ENCODE measurements at regions not wholly inside any gene's neighbourhood (a gene's known extent, or its start where the extent isn't known, plus 50 kb on each side); places are given as distances from the start of the nearest gene placed in this dataset.

GRCh38 chr6:967701-968100 lies 274.8 kb upstream of the EXOC2 start:
- H3K4me1 ChIP-seq (ENCODE audit: control insufficient read depth, insufficient read depth, low read length, unreplicated experiment): no peaks in the 10 kb centered on the region
- H3K79me2 ChIP-seq (ENCODE audit: control insufficient read depth, insufficient read depth, low read length, unreplicated experiment): no peaks in the 10 kb centered on the region
- no peaks in the 10 kb centered on the region for H3K27me3 ChIP-seq (ENCODE audit: insufficient read depth, low read length)
- no peak overlapping the region for H3K27ac ChIP-seq (ENCODE audit: low read depth, low read length)
- no peak overlapping the region for H2AFZ ChIP-seq (ENCODE audit: low read length, unreplicated experiment)
- no peak overlapping the region for H3K4me3 ChIP-seq (ENCODE audit: low read depth, low read length)
- no peaks in the 10 kb centered on the region for H3K36me3 ChIP-seq (ENCODE audit: insufficient read depth, low read length)

GRCh38 chr6:965343-965742 lies 272.4 kb upstream of the EXOC2 start:
- Histone ChIP-seq H3K27me3 (ENCODE audit: insufficient read depth, low read length) (no peaks in the 10 kb centered on the region), H3K36me3 (ENCODE audit: insufficient read depth, low read length) (no peaks in the 10 kb centered on the region), H3K27ac (ENCODE audit: low read depth, low read length) (no peak overlapping the region), H3K4me3 (ENCODE audit: low read depth, low read length) (no peak overlapping the region), H2AFZ (ENCODE audit: low read length, unreplicated experiment) (no peak overlapping the region), H3K79me2 (ENCODE audit: control insufficient read depth, insufficient read depth, low read length, unreplicated experiment) (no peaks in the 10 kb centered on the region), H3K4me1 (ENCODE audit: control insufficient read depth, insufficient read depth, low read length, unreplicated experiment) (no peaks in the 10 kb centered on the region)

GRCh38 chr6:963456-963855 lies 270.5 kb upstream of the EXOC2 start:
- no peaks in the 10 kb centered on the region for H3K4me1 ChIP-seq (ENCODE audit: control insufficient read depth, insufficient read depth, low read length, unreplicated experiment)
- no peaks in the 10 kb centered on the region for H3K27me3 ChIP-seq (ENCODE audit: insufficient read depth, low read length)
- H3K4me3 ChIP-seq (ENCODE audit: low read depth, low read length): no peak overlapping the region

GRCh38 chr6:961407-961960 lies 268.5 kb upstream of the EXOC2 start:
- no peaks in the 10 kb centered on the region for H3K36me3 ChIP-seq (ENCODE audit: insufficient read depth, low read length)
- H3K27ac ChIP-seq (ENCODE audit: low read depth, low read length): no peak overlapping the region
- no peak overlapping the region for H3K4me3 ChIP-seq (ENCODE audit: low read depth, low read length)
- H2AFZ ChIP-seq (ENCODE audit: low read length, unreplicated experiment): no peak overlapping the region
- no peaks in the 10 kb centered on the region for H3K27me3 ChIP-seq (ENCODE audit: insufficient read depth, low read length)
- H3K79me2 ChIP-seq (ENCODE audit: control insufficient read depth, insufficient read depth, low read length, unreplicated experiment): no peaks in the 10 kb centered on the region
- H3K4me1 ChIP-seq (ENCODE audit: control insufficient read depth, insufficient read depth, low read length, unreplicated experiment): no peaks in the 10 kb centered on the region

More at GRCh38 chr6:963456-963855, 270.5 kb upstream of the EXOC2 start:
- H3K79me2 ChIP-seq (ENCODE audit: control insufficient read depth, insufficient read depth, low read length, unreplicated experiment): no peaks in the 10 kb centered on the region
- H3K27ac ChIP-seq (ENCODE audit: low read depth, low read length): no peak overlapping the region
- no peak overlapping the region for H2AFZ ChIP-seq (ENCODE audit: low read length, unreplicated experiment)
- H3K36me3 ChIP-seq (ENCODE audit: insufficient read depth, low read length): no peaks in the 10 kb centered on the region

- Histone ChIP-seq H3K4me1 (ENCODE audit: control insufficient read depth, insufficient read depth, low read length, unreplicated experiment) (no peaks in the 10 kb centered on the region), H3K36me3 (ENCODE audit: insufficient read depth, low read length) (no peaks in the 10 kb centered on the region), H3K79me2 (ENCODE audit: control insufficient read depth, insufficient read depth, low read length, unreplicated experiment) (no peaks in the 10 kb centered on the region), H3K27me3 (ENCODE audit: insufficient read depth, low read length) (no peaks in the 10 kb centered on the region), H3K4me3 (ENCODE audit: low read depth, low read length) (no peak overlapping the region), H3K27ac (ENCODE audit: low read depth, low read length) (no peak overlapping the region), H2AFZ (ENCODE audit: low read length, unreplicated experiment) (no peak overlapping the region)
Measured at GRCh38 chr6:960356-960755, 267.4 kb upstream of the EXOC2 start.

GRCh38 chr6:958488-958887 lies 265.5 kb upstream of the EXOC2 start:
- Histone ChIP-seq H3K27ac (ENCODE audit: low read depth, low read length) (no peak overlapping the region), H3K36me3 (ENCODE audit: insufficient read depth, low read length) (no peaks in the 10 kb centered on the region), H3K27me3 (ENCODE audit: insufficient read depth, low read length) (no peaks in the 10 kb centered on the region), H3K4me3 (ENCODE audit: low read depth, low read length) (no peak overlapping the region), H3K4me1 (ENCODE audit: control insufficient read depth, insufficient read depth, low read length, unreplicated experiment) (no peaks in the 10 kb centered on the region), H3K79me2 (ENCODE audit: control insufficient read depth, insufficient read depth, low read length, unreplicated experiment) (no peaks in the 10 kb centered on the region), H2AFZ (ENCODE audit: low read length, unreplicated experiment) (no peak overlapping the region)

- no peak overlapping the region for H3K4me3 ChIP-seq (ENCODE audit: low read depth, low read length)
- H3K4me1 ChIP-seq (ENCODE audit: control insufficient read depth, insufficient read depth, low read length, unreplicated experiment): no peaks in the 10 kb centered on the region
- H3K27me3 ChIP-seq (ENCODE audit: insufficient read depth, low read length): no peaks in the 10 kb centered on the region
- no peak overlapping the region for H2AFZ ChIP-seq (ENCODE audit: low read length, unreplicated experiment)
- H3K27ac ChIP-seq (ENCODE audit: low read depth, low read length): no peak overlapping the region
- H3K36me3 ChIP-seq (ENCODE audit: insufficient read depth, low read length): no peaks in the 10 kb centered on the region
- H3K79me2 ChIP-seq (ENCODE audit: control insufficient read depth, insufficient read depth, low read length, unreplicated experiment): no peaks in the 10 kb centered on the region
Measured at GRCh38 chr6:951399-952181, 258.7 kb upstream of the EXOC2 start.

- Histone ChIP-seq H3K79me2 (ENCODE audit: control insufficient read depth, insufficient read depth, low read length, unreplicated experiment) (no peaks in the 10 kb centered on the region), H2AFZ (ENCODE audit: low read length, unreplicated experiment) (no peak overlapping the region), H3K36me3 (ENCODE audit: insufficient read depth, low read length) (no peaks in the 10 kb centered on the region), H3K27me3 (ENCODE audit: insufficient read depth, low read length) (no peaks in the 10 kb centered on the region), H3K4me3 (ENCODE audit: low read depth, low read length) (no peak overlapping the region), H3K4me1 (ENCODE audit: control insufficient read depth, insufficient read depth, low read length, unreplicated experiment) (no peaks in the 10 kb centered on the region), H3K27ac (ENCODE audit: low read depth, low read length) (no peak overlapping the region)
Measured at GRCh38 chr6:947235-947934, 254.4 kb upstream of the EXOC2 start.

- Histone ChIP-seq H3K27ac (ENCODE audit: low read depth, low read length) (no peak overlapping the region), H3K36me3 (ENCODE audit: insufficient read depth, low read length) (no peaks in the 10 kb centered on the region), H3K4me3 (ENCODE audit: low read depth, low read length) (no peak overlapping the region), H2AFZ (ENCODE audit: low read length, unreplicated experiment) (no peak overlapping the region), H3K27me3 (ENCODE audit: insufficient read depth, low read length) (no peaks in the 10 kb centered on the region), H3K79me2 (ENCODE audit: control insufficient read depth, insufficient read depth, low read length, unreplicated experiment) (no peaks in the 10 kb centered on the region), H3K4me1 (ENCODE audit: control insufficient read depth, insufficient read depth, low read length, unreplicated experiment) (no peaks in the 10 kb centered on the region)
Measured at GRCh38 chr6:946546-946945, 253.6 kb upstream of the EXOC2 start.

- Histone ChIP-seq H3K36me3 (ENCODE audit: insufficient read depth, low read length) (no peaks in the 10 kb centered on the region), H3K79me2 (ENCODE audit: control insufficient read depth, insufficient read depth, low read length, unreplicated experiment) (no peaks in the 10 kb centered on the region), H3K4me1 (ENCODE audit: control insufficient read depth, insufficient read depth, low read length, unreplicated experiment) (no peaks in the 10 kb centered on the region), H3K4me3 (ENCODE audit: low read depth, low read length) (no peak overlapping the region), H3K27ac (ENCODE audit: low read depth, low read length) (no peak overlapping the region), H2AFZ (ENCODE audit: low read length, unreplicated experiment) (no peak overlapping the region), H3K27me3 (ENCODE audit: insufficient read depth, low read length) (no peaks in the 10 kb centered on the region)
Measured at GRCh38 chr6:939526-940252, 246.8 kb upstream of the EXOC2 start.
